Mesothelial cell of epicardium (in vitro differentiated cells): ENCODE measurements at regions not wholly inside any gene's neighbourhood (a gene's known extent, or its start where the extent isn't known, plus 50 kb on each side); places are given as distances from the start of the nearest gene placed in this dataset.

Source experiments
- DNase-seq, 2 experiments: peaks; one replicate each; pipeline ENCODE4 v3.0.0; 2021; ENCODE audit warnings: low spot score in 2 of 2; ENCODE audit not compliant: unreplicated experiment in 2 of 2
- H3K27ac Mint-ChIP-seq: 2 replicates; pipeline ENCODE4 v1.8.0; 2021; ENCODE audit warnings: mixed read lengths
- H3K27me3 Mint-ChIP-seq: 2 replicates; pipeline ENCODE4 v1.8.0; 2021; ENCODE audit warnings: low read depth, mixed read lengths
- H3K36me3 Mint-ChIP-seq: 2 replicates; pipeline ENCODE4 v1.8.0; 2021; ENCODE audit warnings: mixed read lengths
- H3K4me1 Mint-ChIP-seq: 2 replicates; pipeline ENCODE4 v1.8.0; 2021; ENCODE audit warnings: mixed read lengths
- H3K4me3 Mint-ChIP-seq: 2 replicates; pipeline ENCODE4 v1.8.0; 2021; ENCODE audit warnings: mild to moderate bottlenecking, moderate library complexity, mixed read lengths
- H3K9me3 Mint-ChIP-seq: 2 replicates; pipeline ENCODE4 v1.8.0; 2021; ENCODE audit warnings: mixed read lengths
- TF ChIP-seq, protein P1 (sequence below): fragments of 200-600 bp; sonication (generic); IDR thresholded peaks from one replicate; pipeline ENCODE4 v1.5.0; 2021; ENCODE audit warnings: antibody characterized with exemption; ENCODE audit not compliant: unreplicated experiment

DNA sequence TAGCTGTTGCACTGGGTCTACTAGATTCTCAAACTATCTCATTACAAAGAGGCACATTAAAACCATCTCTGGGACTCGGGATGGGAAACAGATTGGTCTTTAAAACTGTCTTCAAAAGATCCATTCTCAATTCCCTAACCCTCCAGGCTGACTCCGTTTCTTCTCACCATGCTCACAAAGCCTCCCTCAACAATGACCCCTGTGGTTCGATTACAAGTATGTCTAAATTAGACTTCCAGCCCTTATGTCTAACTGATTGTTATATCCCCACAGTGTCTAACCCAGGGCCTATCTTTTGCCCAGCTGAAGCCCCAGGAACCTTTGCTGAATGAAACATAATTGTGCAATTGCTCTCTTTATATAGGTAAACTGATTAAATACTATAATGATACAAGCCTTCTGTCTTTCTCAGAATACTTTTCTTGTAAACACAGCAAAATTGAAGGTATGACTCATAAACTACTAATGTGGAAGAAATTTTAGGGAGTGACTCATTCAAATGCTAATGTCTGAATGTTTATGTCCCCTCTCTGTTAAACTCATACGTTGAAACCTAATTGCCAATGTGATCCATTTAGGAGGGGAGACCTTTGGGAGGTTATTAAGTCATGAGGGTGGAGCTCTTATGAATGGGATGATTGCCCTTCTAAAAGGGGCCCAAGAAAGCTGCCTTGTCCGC lies 65.6 kb upstream of the DAB1 start:
- Mint-ChIP-seq H3K9me3 (no peaks in the 10 kb centered on the region), H3K27me3 (peaks cover 1% of the 10 kb centered on the region), H3K36me3 (no peaks in the 10 kb centered on the region), H3K27ac (no peak overlapping the region), H3K4me3 (no peak overlapping the region), H3K4me1 (no peaks in the 10 kb centered on the region)
- TF ChIP-seq, protein P1, sequence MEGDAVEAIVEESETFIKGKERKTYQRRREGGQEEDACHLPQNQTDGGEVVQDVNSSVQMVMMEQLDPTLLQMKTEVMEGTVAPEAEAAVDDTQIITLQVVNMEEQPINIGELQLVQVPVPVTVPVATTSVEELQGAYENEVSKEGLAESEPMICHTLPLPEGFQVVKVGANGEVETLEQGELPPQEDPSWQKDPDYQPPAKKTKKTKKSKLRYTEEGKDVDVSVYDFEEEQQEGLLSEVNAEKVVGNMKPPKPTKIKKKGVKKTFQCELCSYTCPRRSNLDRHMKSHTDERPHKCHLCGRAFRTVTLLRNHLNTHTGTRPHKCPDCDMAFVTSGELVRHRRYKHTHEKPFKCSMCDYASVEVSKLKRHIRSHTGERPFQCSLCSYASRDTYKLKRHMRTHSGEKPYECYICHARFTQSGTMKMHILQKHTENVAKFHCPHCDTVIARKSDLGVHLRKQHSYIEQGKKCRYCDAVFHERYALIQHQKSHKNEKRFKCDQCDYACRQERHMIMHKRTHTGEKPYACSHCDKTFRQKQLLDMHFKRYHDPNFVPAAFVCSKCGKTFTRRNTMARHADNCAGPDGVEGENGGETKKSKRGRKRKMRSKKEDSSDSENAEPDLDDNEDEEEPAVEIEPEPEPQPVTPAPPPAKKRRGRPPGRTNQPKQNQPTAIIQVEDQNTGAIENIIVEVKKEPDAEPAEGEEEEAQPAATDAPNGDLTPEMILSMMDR: no peak
- no peak for DNase-seq

DNA sequence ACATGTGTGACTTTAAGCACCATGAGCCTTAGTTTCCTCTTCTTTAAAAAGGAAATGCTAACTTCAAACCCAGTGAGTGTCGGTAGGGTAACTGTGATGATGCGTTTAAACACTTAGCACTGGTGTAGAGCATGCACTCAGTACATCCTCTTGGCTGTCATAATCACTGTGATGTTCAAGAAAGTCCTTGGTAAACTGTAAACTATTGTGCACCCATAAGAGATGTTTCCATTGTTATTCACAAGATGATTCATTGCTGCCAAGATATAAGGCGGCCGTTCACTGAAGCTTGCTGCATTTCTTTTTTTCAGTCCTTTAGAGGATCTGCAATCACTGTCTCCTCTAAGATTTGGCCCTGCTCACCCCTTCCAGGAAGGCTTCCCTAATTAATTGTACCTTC lies 61.8 kb upstream of the DAB1 start:
- TF ChIP-seq, protein P1: no peak
- no peaks in the 10 kb centered on the region for H3K9me3 Mint-ChIP-seq
- DNase-seq: no peak
- H3K27me3 Mint-ChIP-seq: peaks cover 2% of the 10 kb centered on the region
- H3K36me3 Mint-ChIP-seq: no peaks in the 10 kb centered on the region
- no peak overlapping the region for H3K27ac Mint-ChIP-seq
- H3K4me1 Mint-ChIP-seq: no peaks in the 10 kb centered on the region
- no peak overlapping the region for H3K4me3 Mint-ChIP-seq

DNA sequence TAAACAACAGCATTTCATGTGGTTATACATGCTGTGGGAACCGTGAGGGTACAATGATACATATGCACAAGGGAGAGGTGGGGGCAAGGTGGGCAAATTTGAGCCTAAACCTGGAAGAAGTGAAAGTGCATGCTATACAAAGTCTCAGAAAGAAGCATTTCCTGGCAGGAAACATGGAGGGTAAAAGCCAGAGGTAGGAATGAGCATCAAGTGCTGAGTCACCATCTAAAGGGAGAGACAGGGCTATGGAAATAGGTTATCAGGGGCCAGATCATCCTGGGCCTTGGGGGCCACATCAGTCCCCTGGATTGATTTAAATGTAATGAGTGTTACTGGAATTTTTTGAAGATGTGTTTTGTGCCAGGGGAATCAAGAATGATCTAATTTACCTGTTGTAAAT lies 60.1 kb upstream of the DAB1 start:
- DNase-seq: no peak
- TF ChIP-seq, protein P1: no peak
- Mint-ChIP-seq H3K4me1 (no peaks in the 10 kb centered on the region), H3K27me3 (peaks cover 2% of the 10 kb centered on the region), H3K36me3 (no peaks in the 10 kb centered on the region), H3K9me3 (no peaks in the 10 kb centered on the region), H3K4me3 (no peak overlapping the region), H3K27ac (no peak overlapping the region)

DNA sequence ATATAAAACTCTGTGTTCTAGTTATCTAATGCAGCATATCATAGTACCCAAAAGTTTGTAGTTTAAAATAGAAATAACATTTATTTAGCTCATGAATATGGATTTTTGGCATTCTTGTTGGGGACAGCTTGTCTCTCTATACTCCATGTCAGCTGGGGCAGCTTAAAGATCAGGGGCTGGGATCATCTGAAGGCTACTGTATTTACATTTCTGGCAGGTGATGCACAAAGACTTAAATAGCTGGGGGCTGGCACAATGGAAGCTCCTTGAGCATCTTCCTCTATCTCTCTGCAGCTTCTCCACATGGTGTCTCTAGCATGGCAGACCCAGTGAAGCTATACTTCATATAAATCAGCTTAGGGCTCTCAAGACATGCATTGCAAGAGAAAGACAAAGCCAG lies 55.6 kb upstream of the DAB1 start:
- Mint-ChIP-seq H3K9me3 (no peaks in the 10 kb centered on the region), H3K4me3 (no peak overlapping the region), H3K36me3 (no peaks in the 10 kb centered on the region), H3K27me3 (peaks cover under 1% of the 10 kb centered on the region), H3K4me1 (no peaks in the 10 kb centered on the region), H3K27ac (no peak overlapping the region)
- DNase-seq: no peak
- TF ChIP-seq, protein P1: no peak

DNA sequence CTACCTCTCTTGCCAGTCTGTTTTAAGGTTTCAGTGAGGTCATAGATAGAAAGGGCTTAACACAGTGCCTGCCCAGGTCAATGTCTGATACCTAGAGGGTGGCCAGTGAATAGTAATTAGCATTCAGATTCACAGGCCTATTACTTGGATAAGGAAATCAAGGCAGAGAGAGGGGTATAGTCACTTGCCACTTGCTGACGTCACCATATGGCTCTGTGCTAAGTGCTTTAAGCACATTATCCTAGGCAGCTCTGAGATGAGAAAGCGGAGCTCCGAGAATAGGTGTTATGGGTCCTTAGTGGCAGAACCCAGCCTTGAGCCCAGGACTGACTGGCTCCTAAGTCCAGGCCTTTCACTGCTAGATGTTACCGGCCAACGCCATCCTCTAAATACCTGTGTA lies 51.5 kb upstream of the DAB1 start:
- Mint-ChIP-seq H3K27ac (no peak overlapping the region), H3K9me3 (peaks cover 8% of the 10 kb centered on the region), H3K27me3 (no peaks in the 10 kb centered on the region), H3K4me1 (peaks cover 15% of the 10 kb centered on the region), H3K4me3 (no peak overlapping the region), H3K36me3 (no peaks in the 10 kb centered on the region)
- no peak for DNase-seq
- TF ChIP-seq, protein P1: no peak

DNA sequence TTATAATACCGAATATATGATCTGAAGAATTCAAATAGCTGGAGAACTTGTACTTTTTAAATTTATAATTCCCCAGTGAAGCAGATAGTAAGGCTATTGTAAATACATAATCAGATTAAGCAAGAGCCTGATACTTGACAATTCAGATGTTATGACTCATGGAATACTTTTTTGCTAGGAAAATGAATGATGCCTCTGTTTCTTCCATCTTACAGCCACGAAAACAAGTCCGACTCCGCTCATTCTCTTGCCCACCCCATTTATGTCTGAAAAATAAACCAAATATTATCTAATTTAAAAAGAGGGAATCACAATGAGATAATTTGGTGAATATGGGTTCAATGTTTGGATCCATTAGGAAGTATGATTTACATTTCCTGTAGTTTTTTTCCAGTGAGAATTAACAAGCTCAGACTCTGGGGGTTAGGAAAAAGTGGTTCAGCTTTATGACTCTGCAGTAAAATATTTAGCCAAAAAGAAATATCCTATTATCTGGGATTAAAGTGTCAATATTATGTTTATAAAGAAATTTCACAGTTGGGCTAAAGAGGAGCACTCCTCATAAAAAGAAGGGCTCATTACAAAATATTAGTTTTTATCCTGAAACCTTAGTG lies 50.4 kb upstream of the DAB1 start:
- no peak for DNase-seq
- Mint-ChIP-seq H3K36me3 (no peaks in the 10 kb centered on the region), H3K4me1 (peaks cover 24% of the 10 kb centered on the region), H3K27me3 (no peaks in the 10 kb centered on the region), H3K9me3 (peaks cover 8% of the 10 kb centered on the region), H3K27ac (no peak overlapping the region), H3K4me3 (no peak overlapping the region)
- TF ChIP-seq, protein P1: no peak
